GM12873 (cell line): ENCODE measurements at regions not wholly inside any gene's neighbourhood (a gene's known extent, or its start where the extent isn't known, plus 50 kb on each side); places are given as distances from the start of the nearest gene placed in this dataset.

ENCODE experiments used
- TF ChIP-seq, protein P1 (sequence below): IDR thresholded peaks from 2 replicates; pipeline ENCODE4 v1.5.1; 2012; ENCODE audit warnings: low read depth, mild to moderate bottlenecking, moderate library complexity, low read length, control low read depth; ENCODE audit not compliant: insufficient read depth; ENCODE audit errors: missing control alignments

DNA sequence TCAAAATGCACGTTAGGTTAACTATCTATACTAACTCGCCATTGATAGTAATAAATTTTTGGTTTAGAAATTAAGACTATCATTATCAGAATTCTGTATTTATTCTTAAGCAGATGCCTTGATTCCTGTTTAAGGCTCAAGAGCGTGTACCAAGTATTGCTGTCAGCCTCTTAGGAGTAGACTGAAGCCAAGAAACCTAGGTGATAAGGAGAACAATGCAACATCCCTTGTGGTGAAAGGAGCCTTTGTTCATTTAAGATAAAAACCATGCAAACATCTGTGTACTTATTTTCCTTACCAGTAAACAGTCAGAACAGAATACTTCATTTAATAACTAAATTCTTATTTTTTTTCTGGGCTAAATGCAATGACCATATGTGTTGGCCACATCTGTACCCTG is 109.4 kb upstream of the NOVA1 start:
- TF ChIP-seq, protein P1, sequence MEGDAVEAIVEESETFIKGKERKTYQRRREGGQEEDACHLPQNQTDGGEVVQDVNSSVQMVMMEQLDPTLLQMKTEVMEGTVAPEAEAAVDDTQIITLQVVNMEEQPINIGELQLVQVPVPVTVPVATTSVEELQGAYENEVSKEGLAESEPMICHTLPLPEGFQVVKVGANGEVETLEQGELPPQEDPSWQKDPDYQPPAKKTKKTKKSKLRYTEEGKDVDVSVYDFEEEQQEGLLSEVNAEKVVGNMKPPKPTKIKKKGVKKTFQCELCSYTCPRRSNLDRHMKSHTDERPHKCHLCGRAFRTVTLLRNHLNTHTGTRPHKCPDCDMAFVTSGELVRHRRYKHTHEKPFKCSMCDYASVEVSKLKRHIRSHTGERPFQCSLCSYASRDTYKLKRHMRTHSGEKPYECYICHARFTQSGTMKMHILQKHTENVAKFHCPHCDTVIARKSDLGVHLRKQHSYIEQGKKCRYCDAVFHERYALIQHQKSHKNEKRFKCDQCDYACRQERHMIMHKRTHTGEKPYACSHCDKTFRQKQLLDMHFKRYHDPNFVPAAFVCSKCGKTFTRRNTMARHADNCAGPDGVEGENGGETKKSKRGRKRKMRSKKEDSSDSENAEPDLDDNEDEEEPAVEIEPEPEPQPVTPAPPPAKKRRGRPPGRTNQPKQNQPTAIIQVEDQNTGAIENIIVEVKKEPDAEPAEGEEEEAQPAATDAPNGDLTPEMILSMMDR: no peak

DNA sequence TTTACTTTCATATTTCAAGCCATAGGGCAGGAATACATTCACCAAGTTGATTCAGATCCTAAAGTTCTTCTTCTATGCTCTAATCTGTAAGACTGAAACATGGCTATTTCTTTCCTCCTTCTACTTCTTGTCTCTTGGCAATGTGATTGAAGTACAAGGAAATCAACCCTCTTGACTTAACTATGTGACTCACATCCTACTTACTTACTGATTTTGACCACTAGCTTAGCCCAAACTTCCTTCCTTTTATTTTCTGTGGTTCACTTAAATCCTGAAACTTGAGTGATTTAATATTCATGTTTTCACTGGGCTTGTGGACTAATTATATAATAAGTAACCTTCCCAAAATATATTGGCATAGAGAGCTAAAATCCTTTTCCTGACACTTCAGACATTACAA is 111.2 kb upstream of the NOVA1 start:
- TF ChIP-seq, protein P1: no peak

DNA sequence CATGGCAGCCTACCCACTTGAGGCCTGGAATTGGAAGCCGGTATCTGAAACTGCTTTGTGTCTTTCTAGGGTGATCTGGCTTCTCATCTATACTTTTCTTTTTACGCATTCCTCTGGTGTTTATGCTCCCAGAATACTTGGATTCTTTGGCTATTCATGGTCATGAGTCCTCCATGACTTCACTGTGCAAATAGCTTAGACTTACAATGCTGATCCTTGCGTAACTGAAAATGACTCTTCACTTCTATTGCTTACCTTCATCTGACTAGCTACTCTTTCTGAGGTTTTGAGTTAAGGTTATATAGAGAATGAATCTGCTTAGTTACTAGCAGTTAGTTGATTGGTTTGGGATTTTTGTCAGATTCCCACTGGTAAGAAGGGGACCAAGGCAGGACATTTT is 121.7 kb upstream of the NOVA1 start:
- TF ChIP-seq, protein P1: no peak

DNA sequence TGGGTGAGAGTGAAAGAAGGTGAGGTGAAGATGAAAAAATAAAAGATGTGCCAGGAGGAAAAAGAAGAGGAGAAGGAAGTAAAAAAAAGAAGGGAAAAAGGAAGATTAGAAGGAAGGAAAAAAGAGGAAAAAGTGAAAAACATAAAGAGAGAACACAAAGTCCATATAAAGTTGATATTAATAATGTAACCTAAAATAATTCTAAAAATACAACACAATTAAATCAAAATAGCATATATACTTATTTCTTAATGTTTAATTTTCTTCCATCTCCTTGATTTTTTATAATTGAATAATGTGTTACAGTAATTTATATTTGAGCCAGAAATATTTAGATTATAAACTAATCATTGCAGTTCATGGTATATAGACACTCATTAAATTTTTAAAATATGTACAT is 124.4 kb upstream of the NOVA1 start:
- TF ChIP-seq, protein P1: no peak

DNA sequence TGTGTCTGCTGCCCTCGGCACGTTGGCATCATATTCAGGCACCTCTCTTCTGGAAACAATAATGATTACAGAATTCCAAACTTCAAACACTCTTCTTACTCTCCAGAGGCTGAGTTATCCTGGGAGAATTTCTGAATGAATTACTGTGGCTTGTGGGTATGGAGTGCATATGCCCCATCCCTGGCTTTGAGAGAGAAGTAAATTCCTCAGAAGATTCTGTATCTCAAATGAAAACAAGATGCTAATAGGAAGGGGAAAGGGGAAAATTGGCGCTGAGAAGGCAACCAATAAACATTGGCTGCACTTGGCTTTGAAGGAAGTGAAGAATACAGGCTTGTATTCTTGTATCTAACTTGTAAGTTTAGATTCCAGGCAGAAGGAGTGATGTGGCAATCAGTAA is 132.0 kb upstream of the NOVA1 start:
- TF ChIP-seq, protein P1: no peak

DNA sequence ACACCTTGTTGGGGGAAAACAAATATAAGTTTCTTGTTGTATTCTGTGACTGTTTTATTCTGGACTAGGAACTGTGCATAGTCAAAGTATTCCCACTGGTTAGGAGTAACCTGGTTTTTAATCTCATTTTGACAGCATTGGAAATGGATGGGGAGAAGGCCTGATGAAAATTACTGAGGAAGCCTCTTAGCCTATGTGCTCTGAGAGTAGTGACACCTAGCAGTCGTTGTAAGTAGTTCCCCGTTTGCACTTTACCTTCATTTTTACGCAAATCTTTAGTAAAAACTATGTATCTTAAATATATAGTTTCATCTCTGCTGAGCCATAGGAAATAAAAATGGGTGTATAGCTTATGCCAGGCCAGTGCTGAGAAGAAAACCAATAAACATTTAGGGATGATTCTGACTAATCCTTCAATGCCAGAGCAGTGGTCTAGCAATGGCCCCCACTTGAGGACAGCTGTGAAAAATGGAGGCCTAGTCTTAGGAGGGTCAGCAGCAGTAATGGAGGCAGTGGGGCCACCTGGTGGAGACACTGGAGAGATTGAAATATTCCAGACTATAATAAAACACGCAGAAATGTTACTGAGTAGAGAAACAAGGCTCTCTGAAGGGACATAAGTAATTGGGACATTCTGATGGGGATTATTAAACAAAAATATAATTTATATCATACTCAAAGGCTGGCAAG is 133.2 kb upstream of the NOVA1 start:
- TF ChIP-seq, protein P1: no peak

DNA sequence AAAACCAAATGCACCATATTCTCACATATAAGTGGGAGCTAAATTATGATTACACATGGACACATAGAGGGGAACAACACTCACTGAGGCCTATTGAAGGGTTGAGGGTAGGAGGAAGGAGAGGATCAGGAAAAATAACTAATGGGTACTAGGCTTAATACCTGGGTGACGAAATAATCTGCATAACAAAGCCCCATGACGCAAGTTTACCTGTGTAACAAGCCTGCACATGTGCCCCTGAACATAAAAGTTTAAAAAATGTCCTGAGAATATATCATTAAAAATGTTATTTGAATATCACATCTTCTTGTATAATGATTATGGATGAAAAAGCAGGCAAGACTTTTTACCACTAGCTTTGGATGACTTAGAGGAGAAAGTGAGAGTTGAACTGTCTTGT is 138.0 kb upstream of the NOVA1 start:
- TF ChIP-seq, protein P1: no peak
